ENCODE measurements at regions not wholly inside any gene's neighbourhood (a gene's known extent, or its start where the extent isn't known, plus 50 kb on each side); places are given as distances from the start of the nearest gene placed in this dataset.
A peak's percentile ranks its signal among the peaks of the same experiment; 100 is the strongest.

DNA sequence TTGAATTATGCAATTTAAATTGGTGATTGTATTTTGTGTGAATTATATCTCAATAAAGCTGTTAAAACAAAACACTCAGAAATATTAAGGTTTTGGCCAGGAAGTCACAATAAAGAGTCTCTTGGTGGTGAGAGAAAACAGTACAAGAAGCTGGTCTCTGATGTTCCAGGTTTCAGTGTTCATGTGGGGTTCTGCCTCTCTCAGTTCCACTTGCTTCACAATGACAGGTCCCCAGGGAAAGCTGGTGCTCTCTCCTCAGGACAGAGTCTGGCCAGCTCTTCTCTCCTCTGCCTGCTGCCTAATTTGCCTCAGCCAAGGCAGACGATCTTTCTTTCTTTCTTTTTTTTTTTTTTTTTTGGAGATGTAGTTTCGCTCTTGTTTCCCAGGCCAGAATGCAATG lies 342.9 kb upstream of the PLXNA2 start:
- no peak for DNase-seq (ENCODE audit: low read depth)

GRCh38 chr1:208593306-208594006 lies 349.3 kb upstream of the PLXNA2 start:
- no peak for DNase-seq (ENCODE audit: low read depth)

DNA sequence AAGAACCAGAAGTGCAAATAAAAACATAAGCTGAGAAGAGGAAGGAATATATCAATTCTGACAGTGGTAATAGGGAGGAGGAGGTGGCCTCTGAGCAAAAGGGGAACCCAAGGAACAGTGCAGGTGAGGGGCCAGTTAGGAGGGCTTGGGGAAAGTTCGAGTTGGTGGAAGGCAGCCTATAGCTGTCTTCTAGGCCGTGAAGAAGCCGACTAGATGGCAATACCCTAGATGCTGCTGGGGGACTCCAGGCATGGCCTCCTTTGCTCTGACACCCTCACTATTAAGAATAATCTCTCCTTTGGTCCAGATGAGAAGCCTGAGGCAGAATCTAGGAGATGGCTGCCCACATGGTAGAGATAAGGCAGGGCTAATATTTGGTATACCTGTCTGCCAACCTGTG lies 351.1 kb upstream of the PLXNA2 start:
- DNase-seq (ENCODE audit: low read depth) = no peak

DNA sequence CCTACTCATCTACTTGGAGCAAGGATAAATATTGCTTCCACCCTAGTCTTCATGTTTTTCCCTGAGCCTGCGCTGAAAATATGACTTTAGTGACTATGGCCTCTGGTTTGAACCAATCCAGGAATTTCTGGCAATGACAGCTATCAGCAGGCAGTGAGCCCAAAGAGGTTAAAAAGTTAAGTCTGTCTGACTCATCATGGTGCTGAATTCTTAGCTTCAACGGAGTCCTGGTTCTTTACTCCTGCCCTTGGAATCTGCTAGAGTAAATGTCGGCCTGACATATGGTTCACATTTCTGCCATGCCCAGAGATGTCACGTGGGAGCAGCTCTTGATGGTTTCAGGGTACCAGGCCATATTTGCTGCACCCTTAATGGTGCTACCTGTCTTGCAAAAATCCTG lies 351.6 kb upstream of the PLXNA2 start:
- DNase-seq (ENCODE audit: low read depth) = peak; percentile 92

- no peak for DNase-seq (ENCODE audit: low read depth)
These were observed 353.4 kb upstream of the PLXNA2 start for GRCh38 chr1:208597571-208597970.

DNA sequence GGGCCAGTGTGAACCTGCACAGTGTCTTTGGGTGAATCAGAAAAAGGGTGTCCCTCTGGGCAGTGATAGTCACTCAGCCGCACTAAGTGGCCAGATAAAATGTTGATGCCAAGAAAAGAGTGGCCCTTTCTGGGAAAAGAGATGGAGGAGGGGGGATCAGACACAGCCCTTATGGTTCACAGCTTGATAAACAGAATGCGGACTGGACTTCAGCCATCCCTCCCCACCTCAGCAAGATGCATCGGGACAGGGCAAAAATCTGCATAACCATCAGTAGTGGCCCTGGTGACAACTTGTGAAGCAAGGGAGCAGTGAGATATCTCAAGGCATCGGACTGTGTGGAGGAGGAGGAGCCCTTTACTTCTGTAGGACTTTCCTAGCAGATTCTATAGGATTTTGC lies 353.8 kb upstream of the PLXNA2 start:
- no peak for DNase-seq (ENCODE audit: low read depth)

GRCh38 chr1:208599063-208599462 lies 354.9 kb upstream of the PLXNA2 start:
- no peak for DNase-seq (ENCODE audit: low read depth)

DNA sequence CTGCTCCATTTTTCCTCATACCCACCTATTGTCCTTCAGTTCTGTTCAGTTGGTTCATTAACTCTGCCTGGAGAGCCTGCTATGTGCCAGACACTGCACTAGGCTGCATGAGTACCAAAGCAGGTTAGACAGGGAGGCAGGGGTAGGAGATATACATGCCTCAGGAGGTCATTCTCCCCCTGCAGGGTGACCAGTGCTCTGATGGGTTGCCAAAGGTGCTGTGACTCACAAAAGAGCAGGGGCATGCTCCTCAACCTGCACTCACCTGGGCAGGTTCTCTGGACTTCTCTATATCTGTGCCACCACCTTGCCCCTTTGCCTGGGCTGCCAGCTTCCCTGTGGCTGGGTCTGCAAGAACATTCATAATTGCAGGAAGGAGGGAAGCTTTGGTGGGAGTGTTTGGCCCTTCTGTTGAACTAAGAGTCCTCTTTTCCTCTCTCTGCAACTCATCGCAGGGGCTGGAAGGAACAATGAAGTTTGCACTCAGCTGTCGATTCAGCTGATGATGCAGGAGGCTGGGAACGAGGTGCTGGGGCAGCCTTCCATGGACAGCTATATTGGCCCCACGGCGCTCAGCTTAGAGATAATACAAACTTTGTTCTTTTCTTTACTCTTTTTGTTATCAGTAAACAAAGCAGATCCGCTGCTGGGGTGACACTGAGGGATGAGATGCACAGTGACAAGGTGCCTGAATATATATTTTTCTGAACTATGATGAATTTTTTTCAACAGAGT lies 356.4 kb upstream of the PLXNA2 start:
- no peak for DNase-seq (ENCODE audit: low read depth)

DNA sequence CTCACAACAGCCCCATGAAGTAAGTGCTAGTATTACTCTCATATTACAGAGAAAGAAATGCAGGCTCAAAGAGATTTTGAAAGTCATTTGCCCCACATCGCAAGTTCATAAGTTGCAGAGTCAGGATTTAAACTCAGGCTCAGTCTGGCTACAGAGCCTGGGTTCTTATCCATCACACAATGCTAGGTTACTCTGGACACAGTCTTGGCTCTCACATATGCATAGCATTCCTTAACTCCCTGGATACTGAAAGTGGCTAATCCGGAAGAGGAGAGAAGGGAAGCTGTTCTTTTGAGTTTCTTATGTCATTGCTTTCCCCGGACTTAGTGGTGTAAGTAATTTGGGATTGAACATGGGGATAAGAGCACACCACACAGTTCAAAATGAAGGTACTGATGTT lies 357.4 kb upstream of the PLXNA2 start:
- no peak for DNase-seq (ENCODE audit: low read depth)

DNA sequence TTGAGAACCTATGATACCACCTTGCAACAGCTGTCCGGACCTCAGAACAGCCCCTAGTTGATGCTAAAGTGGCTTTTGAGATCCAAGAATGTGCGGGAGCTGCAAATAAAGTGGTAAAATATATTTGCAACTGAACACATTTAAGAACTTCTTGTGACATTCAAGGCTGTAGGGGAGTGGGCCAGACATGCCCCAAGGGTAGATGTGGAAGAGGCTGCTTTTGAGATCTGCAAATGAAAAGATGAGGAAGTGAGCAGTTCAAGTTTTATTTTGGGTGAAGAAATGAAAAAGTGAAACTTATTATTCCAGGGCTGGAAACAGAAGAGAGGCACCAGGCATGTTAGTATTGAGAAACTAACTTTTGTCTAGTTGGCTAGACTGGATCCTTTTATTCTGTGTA lies 359.5 kb upstream of the PLXNA2 start:
- DNase-seq (ENCODE audit: low read depth) = no peak

DNA sequence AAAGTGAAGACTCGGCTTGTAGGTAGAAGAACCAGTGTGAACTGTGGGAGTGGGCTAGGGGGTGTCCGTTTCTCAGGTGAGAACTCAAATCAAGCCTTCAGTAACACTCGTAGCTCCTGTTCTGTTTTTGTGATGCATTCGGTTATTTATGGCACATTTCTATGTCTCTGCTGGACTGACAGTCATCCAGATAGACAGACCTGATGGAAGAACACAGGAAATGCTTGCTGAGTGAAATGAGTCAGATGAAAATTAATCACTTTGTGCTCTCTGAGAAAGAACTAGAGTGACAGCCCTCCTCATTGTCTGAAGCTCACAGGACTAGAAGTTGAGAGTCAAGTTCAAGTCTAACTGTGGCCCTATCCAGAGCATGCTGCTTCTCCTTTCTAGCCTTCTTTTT lies 360.1 kb upstream of the PLXNA2 start:
- DNase-seq (ENCODE audit: low read depth) = peak; percentile 73

DNA sequence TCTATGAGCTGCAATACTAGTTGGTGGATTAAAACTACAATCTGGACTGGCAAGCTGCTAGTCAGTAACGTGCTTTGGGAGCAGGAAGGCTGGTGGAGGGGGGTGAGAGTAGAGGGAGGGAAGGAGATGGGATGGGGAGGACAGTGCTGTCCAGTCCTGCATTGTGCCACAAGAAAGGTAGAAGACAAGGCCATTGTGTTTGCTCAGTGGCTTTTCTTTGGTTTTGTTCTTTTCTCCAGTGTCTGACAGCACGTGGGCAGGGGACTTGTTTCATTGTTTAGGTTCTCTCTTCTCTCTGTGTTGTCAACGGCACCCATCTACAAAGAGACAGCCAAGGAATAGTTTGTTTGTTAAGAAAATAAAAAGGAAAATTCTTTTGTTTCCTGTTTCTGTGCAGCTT lies 362.8 kb upstream of the PLXNA2 start:
- no peak for DNase-seq (ENCODE audit: low read depth)

DNA sequence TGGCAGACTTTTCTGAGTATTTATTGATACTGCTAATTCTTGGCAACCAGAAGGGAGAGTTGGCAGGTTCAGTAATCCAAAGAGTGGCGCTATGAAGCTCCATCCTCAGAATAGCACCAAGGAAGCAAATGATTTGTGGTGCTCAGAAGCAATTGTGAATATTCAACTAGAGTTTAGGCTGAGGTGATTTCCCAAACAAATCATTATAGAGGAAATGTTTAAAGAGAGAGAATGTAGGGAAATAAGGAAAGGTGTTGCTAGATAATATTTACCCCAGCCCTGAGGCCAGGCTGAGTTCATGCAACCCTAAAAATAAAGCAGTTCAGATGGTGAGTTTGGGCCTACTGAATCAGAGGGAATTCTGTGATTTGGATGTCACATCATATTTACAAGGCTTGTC lies 363.4 kb upstream of the PLXNA2 start:
- DNase-seq (ENCODE audit: low read depth) = no peak

- no peak for DNase-seq (ENCODE audit: low read depth)
These were observed 370.4 kb upstream of the PLXNA2 start for GRCh38 chr1:208614610-208615009.

- DNase-seq (ENCODE audit: low read depth) = peak; percentile 51
These were observed 371.2 kb upstream of the PLXNA2 start for GRCh38 chr1:208615371-208615770.

GRCh38 chr1:208616776-208617175 lies 372.6 kb upstream of the PLXNA2 start:
- no peak for DNase-seq (ENCODE audit: low read depth)

DNA sequence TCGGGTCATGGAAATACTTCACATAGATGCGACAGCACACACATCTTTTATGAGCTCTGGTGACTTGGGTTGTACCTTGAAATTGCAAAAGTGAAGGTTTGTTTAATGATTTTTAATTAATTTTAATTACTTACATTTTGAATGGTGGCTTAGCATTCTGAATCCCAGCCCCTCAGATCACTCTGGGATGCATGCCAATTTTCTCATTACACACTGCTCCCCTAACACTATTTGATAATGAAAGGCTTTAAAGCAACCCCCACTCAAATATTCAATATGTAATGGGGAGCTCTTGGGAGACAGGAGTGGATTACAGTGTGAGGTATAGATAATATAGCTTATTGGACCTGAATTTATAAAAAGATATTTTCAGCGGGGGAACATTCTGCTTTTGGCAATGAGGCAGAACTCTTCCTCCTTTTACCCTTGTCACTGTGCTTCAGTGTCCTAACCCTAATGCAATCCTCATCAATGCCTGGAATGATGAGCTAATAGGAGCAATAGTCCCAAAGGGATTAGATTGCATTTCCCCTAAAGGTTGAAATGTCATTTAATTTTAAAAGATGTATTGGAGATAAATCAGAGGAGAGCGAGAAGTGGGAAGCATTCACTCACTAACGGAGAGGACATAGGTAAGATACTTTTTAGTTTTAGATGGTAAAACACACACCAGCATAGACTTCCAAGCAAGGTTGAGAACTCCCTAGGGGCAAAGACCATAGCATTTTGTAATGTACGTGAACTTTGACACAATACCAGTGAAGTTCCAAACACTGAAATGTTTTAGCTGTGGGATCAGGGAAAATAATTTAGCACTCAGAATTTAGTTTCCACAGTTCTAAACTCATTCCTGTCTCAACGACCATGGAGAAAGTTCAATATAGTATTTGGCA lies 384.1 kb upstream of the PLXNA2 start:
- no peak for DNase-seq (ENCODE audit: low read depth)

GRCh38 chr1:208631092-208631491 lies 386.9 kb upstream of the PLXNA2 start:
- DNase-seq (ENCODE audit: low read depth) = no peak

DNA sequence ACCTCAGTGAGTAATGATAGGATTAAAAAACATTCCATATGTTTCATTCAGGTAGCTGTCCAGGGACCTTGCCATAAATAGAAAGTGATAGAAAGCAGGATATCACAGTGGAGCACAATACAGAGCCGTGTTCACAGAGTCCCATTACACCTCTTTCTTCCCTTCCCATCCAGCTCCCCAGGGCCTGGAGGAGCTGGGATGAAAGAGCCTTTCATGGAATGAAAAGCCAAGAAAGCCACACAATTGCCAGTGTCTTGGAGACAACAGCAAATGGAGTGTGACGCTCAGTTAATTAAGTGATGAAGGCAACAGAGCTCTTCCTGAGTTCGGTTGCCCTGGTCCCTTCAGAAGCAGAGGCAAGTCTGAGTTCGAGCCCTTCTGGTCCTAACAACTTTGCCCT lies 387.3 kb upstream of the PLXNA2 start:
- DNase-seq (ENCODE audit: low read depth) = no peak

- DNase-seq (ENCODE audit: low read depth) = no peak
These were observed 390.4 kb upstream of the PLXNA2 start for GRCh38 chr1:208634346-208635140.

GRCh38 chr1:208637181-208637580 lies 393.0 kb upstream of the PLXNA2 start:
- peak; percentile 7 for DNase-seq (ENCODE audit: low read depth)

DNA sequence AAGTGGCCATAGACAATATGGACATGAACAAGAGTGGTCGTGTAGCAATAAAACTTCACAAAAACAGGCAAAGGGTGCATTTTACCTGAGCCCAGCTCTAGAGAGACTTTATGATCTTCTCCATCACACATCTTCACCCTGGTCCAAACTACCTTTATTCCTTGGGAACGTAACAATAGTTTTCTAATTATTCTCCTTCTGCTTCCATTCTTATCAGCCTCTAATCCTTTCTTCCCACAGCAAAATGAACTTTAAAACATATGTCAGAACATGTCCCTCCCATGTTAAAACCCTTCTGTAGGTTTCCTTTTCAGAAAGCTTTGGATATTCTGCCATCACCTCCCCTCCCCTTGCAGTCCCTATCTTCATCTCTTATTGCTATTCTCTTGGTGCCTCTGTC lies 395.2 kb upstream of the PLXNA2 start:
- no peak for DNase-seq (ENCODE audit: low read depth)

Data from EH (cell line).